ENCODE measurements at regions not wholly inside any gene's neighbourhood (a gene's known extent, or its start where the extent isn't known, plus 50 kb on each side); places are given as distances from the start of the nearest gene placed in this dataset.

- no peak for ATAC-seq
- H3K36me3 ChIP-seq = no peaks in the 10 kb centered on the region
These were observed 124.0 kb upstream of the POF1B start for GRCh38 chrX:85503258-85504158.

GRCh38 chrX:85501349-85501748 is 121.9 kb upstream of the POF1B start:
- Histone ChIP-seq H3K4me1 (no peaks in the 10 kb centered on the region), H3K36me3 (no peaks in the 10 kb centered on the region), H3K27ac (no peak overlapping the region), H3K4me3 (no peak overlapping the region), H3K9me3 (no peaks in the 10 kb centered on the region), H3K27me3 (no peaks in the 10 kb centered on the region)
- TF ChIP-seq CTCF (IDR thresholded peaks at IDR 0.05) = no peak
- intact Hi-C loops (cut with DNase I) = no loop called here
- DNase-seq (no peak), ATAC-seq (no peak)

More at GRCh38 chrX:85503258-85504158, 124.0 kb upstream of the POF1B start:
- intact Hi-C loops (cut with DNase I) = no loop called here
- H3K4me1 ChIP-seq = no peaks in the 10 kb centered on the region
- H3K27ac ChIP-seq = no peak overlapping the region
- no peak overlapping the region for H3K4me3 ChIP-seq
- H3K27me3 ChIP-seq = no peaks in the 10 kb centered on the region
- no peaks in the 10 kb centered on the region for H3K9me3 ChIP-seq
- DNase-seq = no peak
- TF ChIP-seq CTCF (IDR thresholded peaks at IDR 0.05) = no peak

GRCh38 chrX:85499400-85499799 is 119.9 kb upstream of the POF1B start:
- Histone ChIP-seq H3K4me1 (no peaks in the 10 kb centered on the region), H3K4me3 (no peak overlapping the region), H3K27me3 (no peaks in the 10 kb centered on the region), H3K27ac (no peak overlapping the region), H3K9me3 (no peaks in the 10 kb centered on the region), H3K36me3 (no peaks in the 10 kb centered on the region)
- DNase-seq (no peak), ATAC-seq (no peak)
- no peak for TF ChIP-seq CTCF (IDR thresholded peaks at IDR 0.05)
- intact Hi-C loops (cut with DNase I) = no loop called here

- intact Hi-C loops (cut with DNase I) = no loop called here
- H3K36me3 ChIP-seq = no peaks in the 10 kb centered on the region
- H3K27ac ChIP-seq = no peak overlapping the region
- H3K4me1 ChIP-seq = no peaks in the 10 kb centered on the region
- DNase-seq = no peak
- H3K27me3 ChIP-seq = no peaks in the 10 kb centered on the region
- TF ChIP-seq CTCF (IDR thresholded peaks at IDR 0.05) = no peak
- H3K4me3 ChIP-seq = no peak overlapping the region
- no peaks in the 10 kb centered on the region for H3K9me3 ChIP-seq
- no peak for ATAC-seq
These were observed 114.4 kb upstream of the POF1B start for GRCh38 chrX:85493821-85494220.

- intact Hi-C loops (cut with DNase I) = no loop called here
- Histone ChIP-seq H3K9me3 (no peaks in the 10 kb centered on the region), H3K27me3 (no peaks in the 10 kb centered on the region), H3K4me3 (no peak overlapping the region), H3K36me3 (no peaks in the 10 kb centered on the region), H3K4me1 (no peaks in the 10 kb centered on the region), H3K27ac (no peak overlapping the region)
- DNase-seq (no peak), ATAC-seq (no peak)
- no peak for TF ChIP-seq CTCF (IDR thresholded peaks at IDR 0.05)
These were observed 74.8 kb upstream of the POF1B start for GRCh38 chrX:85454295-85454694.

Measured in upper lobe of right lung (tissue), 1 donor.